ENCODE measurements at regions not wholly inside any gene's neighbourhood (a gene's known extent, or its start where the extent isn't known, plus 50 kb on each side); places are given as distances from the start of the nearest gene placed in this dataset.
A peak's percentile ranks its signal among the peaks of the same experiment; 100 is the strongest.
"Not testable (repeated sequence)": the region's sequence is repeated elsewhere in the genome, so short reads cannot be mapped to it uniquely, and the experiment has no call there.

GRCh38 chr11:121996574-121996973 lies 119.4 kb downstream of the BLID start:
- Histone ChIP-seq H2AFZ (ENCODE audit: low read depth) (no peak overlapping the region), H3F3A (replicated peaks; ENCODE audit: insufficient read depth) (no peaks in the 10 kb centered on the region), H4K20me1 (ENCODE audit: insufficient read depth) (no peaks in the 10 kb centered on the region), H3K9me3 (no peaks in the 10 kb centered on the region), H3K27me3 (ENCODE audit: insufficient read depth) (no peaks in the 10 kb centered on the region), H3K9me2 (no peaks in the 10 kb centered on the region), H3K27ac (ENCODE audit: low read depth in 2 of 2, low read length in 1 of 2) (no peak overlapping the region), H3K4me2 (no peak overlapping the region), H3K4me3 (ENCODE audit: low read depth in 2 of 2, low read length in 1 of 2) (no peak overlapping the region), H3K4me1 (ENCODE audit: control insufficient read depth in 1 of 2, insufficient read depth in 2 of 2, low read depth in 1 of 2, low read length in 1 of 2) (no peaks in the 10 kb centered on the region), H3K79me2 (ENCODE audit: insufficient read depth) (no peaks in the 10 kb centered on the region), H3K9ac (no peak overlapping the region), H3K36me3 (replicated peaks in 1 of 2; ENCODE audit: control insufficient read depth in 1 of 2, insufficient read depth in 2 of 2, low read length in 1 of 2) (no peaks in the 10 kb centered on the region)
- WGBS (ENCODE audit: low lambda C conversion rate) = 94% methylated on average over 1 of the region's 1 CpG
- DNase-seq = no peak
- ChIA-PET CTCF (interaction anchor here (1.2 kb wide), 1 partner anchor 37 kb away, joined by 3 read pairs; no protein-coding TSS in a partner anchor), POLR2A (no interaction called here)
- no peak for TF ChIP-seq RCOR1 (IDR thresholded peaks at IDR 0.05; ENCODE audit: low read length)
- TF ChIP-seq ELF1 (IDR thresholded peaks at IDR 0.05) = no peak
- TF ChIP-seq, protein P1, sequence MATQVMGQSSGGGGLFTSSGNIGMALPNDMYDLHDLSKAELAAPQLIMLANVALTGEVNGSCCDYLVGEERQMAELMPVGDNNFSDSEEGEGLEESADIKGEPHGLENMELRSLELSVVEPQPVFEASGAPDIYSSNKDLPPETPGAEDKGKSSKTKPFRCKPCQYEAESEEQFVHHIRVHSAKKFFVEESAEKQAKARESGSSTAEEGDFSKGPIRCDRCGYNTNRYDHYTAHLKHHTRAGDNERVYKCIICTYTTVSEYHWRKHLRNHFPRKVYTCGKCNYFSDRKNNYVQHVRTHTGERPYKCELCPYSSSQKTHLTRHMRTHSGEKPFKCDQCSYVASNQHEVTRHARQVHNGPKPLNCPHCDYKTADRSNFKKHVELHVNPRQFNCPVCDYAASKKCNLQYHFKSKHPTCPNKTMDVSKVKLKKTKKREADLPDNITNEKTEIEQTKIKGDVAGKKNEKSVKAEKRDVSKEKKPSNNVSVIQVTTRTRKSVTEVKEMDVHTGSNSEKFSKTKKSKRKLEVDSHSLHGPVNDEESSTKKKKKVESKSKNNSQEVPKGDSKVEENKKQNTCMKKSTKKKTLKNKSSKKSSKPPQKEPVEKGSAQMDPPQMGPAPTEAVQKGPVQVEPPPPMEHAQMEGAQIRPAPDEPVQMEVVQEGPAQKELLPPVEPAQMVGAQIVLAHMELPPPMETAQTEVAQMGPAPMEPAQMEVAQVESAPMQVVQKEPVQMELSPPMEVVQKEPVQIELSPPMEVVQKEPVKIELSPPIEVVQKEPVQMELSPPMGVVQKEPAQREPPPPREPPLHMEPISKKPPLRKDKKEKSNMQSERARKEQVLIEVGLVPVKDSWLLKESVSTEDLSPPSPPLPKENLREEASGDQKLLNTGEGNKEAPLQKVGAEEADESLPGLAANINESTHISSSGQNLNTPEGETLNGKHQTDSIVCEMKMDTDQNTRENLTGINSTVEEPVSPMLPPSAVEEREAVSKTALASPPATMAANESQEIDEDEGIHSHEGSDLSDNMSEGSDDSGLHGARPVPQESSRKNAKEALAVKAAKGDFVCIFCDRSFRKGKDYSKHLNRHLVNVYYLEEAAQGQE (IDR thresholded peaks at IDR 0.05; ENCODE audit: low read depth, low read length) = no peak
- TF ChIP-seq MEF2A (IDR thresholded peaks at IDR 0.05; ENCODE audit: borderline replicate concordance, low read depth) = no peak
- TF ChIP-seq CHD2 (IDR thresholded peaks at IDR 0.05; ENCODE audit: low read length, partially characterized antibody) = no peak
- TF ChIP-seq SIN3A (IDR thresholded peaks at IDR 0.05; ENCODE audit: borderline replicate concordance, low read depth, low read length) = no peak

GRCh38 chr11:121983901-121984300 lies 132.1 kb downstream of the BLID start:
- Histone ChIP-seq H3K27me3 (ENCODE audit: insufficient read depth) (no peaks in the 10 kb centered on the region), H2AFZ (ENCODE audit: low read depth) (no peak overlapping the region), H3K9me2 (no peaks in the 10 kb centered on the region), H3K9me3 (no peaks in the 10 kb centered on the region), H3K4me3 (ENCODE audit: low read depth in 2 of 2, low read length in 1 of 2) (no peak overlapping the region), H3F3A (replicated peaks; ENCODE audit: insufficient read depth) (peaks cover 3% of the 10 kb centered on the region), H3K4me1 (ENCODE audit: control insufficient read depth in 1 of 2, insufficient read depth in 2 of 2, low read depth in 1 of 2, low read length in 1 of 2) (no peaks in the 10 kb centered on the region; a peak in 1 of 4 replicates), H3K4me2 (no peak overlapping the region), H4K20me1 (ENCODE audit: insufficient read depth) (no peaks in the 10 kb centered on the region), H3K27ac (ENCODE audit: low read depth in 2 of 2, low read length in 1 of 2) (no peak overlapping the region), H3K79me2 (ENCODE audit: insufficient read depth) (no peaks in the 10 kb centered on the region), H3K36me3 (replicated peaks in 1 of 2; ENCODE audit: control insufficient read depth in 1 of 2, insufficient read depth in 2 of 2, low read length in 1 of 2) (no peaks in the 10 kb centered on the region), H3K9ac (no peak overlapping the region)
- TF ChIP-seq POLR2AphosphoS5 (IDR thresholded peaks at IDR 0.05; ENCODE audit: low read depth, low read length) (no peak), GATA2 (CRISPR knock-in tag; IDR thresholded peaks at IDR 0.05) (peak; percentile 49)
- 77% methylated on average over 3 of the region's 3 CpGs for WGBS (ENCODE audit: low lambda C conversion rate)
- ChIA-PET CTCF (interaction anchor here (0.7 to 1.5 kb wide), 4 partner anchors 16 to 328 kb away, joined by 3 to 4 read pairs (median 3); no protein-coding TSS in a partner anchor), POLR2A (no interaction called here)
- DNase-seq = no peak

- H3K27ac ChIP-seq (ENCODE audit: low read depth in 2 of 2, low read length in 1 of 2); H3K27me3 ChIP-seq (ENCODE audit: insufficient read depth); H3K9ac ChIP-seq; H3K4me3 ChIP-seq (ENCODE audit: low read depth in 2 of 2, low read length in 1 of 2); H3K4me1 ChIP-seq (ENCODE audit: control insufficient read depth in 1 of 2, insufficient read depth in 2 of 2, low read depth in 1 of 2, low read length in 1 of 2); H2AFZ ChIP-seq (ENCODE audit: low read depth); H3F3A ChIP-seq (replicated peaks; ENCODE audit: insufficient read depth); H3K9me2 ChIP-seq; H3K79me2 ChIP-seq (ENCODE audit: insufficient read depth); CTCF ChIA-PET; H3K9me3 ChIP-seq; H3K36me3 ChIP-seq (replicated peaks in 1 of 2; ENCODE audit: control insufficient read depth in 1 of 2, insufficient read depth in 2 of 2, low read length in 1 of 2); POLR2A ChIA-PET; DNase-seq; H3K4me2 ChIP-seq; H4K20me1 ChIP-seq (ENCODE audit: insufficient read depth): not testable (repeated sequence)
Measured at GRCh38 chr11:121977914-121978313, 138.1 kb downstream of the BLID start.
